GM21717 (cell line): ENCODE measurements at regions not wholly inside any gene's neighbourhood (a gene's known extent, or its start where the extent isn't known, plus 50 kb on each side); places are given as distances from the start of the nearest gene placed in this dataset.

Experiments used
- ATAC-seq: cut with Tn5 transposase; IDR thresholded peaks from one replicate; pipeline ENCODE4 v1.9.1; 2021; ENCODE audit warnings: mild to moderate bottlenecking, moderate library complexity; ENCODE audit not compliant: unreplicated experiment

DNA sequence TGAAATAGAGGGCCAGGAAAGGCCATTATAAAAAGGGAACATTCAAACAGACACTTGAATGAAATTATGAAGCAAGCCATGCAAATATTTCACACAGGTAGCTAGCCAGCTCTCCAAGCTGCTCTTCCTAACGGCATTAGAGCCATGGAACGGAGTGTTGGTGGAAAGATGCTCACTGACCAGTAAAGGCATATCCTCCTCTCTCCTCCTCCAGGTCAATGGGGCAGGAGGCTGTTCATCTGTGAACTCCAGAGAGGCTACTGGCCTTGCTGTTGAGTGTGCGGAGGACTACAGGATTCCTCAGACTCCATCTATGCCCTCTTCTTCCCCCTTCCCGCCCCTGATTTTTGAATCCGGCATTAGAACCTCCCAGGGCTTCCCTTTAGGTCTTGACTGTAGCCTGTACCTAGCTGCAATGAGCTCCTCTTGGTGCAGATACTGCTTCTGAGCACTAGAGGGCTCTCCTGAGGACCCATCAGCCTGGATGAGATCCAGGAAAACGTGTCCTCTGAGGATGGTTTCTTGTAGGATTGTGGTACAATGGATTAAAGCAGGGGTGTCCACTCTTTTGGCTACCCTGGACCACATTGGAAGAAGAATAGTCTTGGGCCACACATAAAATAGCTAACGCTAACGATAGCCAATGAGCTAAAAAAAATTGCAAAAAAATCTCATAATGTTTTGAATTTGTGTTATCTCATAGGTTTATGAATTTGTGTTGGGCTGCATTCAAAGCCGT lies 162.2 kb downstream of the SREK1 start:
- ATAC-seq: peak; percentile 68

- no peak for ATAC-seq
Measured at GRCh38 chr5:66306844-66307315, 162.8 kb downstream of the SREK1 start.

- no peak for ATAC-seq
Measured at GRCh38 chr5:66307647-66308241, 163.6 kb downstream of the SREK1 start.

GRCh38 chr5:66312266-66312665 lies 168.2 kb downstream of the SREK1 start:
- no peak for ATAC-seq

- ATAC-seq: no peak
Measured at GRCh38 chr5:66315784-66316183, 171.7 kb downstream of the SREK1 start.

GRCh38 chr5:66322786-66323528 lies 178.9 kb downstream of the SREK1 start:
- ATAC-seq: no peak

DNA sequence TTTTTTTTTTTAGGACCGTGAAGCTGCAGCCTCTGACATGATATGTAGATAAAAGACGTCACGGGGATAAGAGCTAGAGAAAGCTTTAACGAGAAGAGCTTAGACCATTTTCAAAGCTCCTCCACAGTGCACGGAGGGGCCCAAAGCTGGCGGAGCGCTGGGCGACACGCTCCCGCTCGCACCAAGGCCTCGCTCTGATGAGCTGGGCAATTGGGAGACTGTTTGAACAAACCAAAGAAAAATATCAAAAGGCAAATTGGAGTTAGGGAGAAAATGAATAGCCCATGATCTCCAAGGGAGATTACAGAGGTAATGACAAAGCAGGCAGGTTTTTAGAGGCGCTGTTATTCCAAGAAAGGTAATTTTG lies 179.4 kb downstream of the SREK1 start:
- ATAC-seq: no peak

GRCh38 chr5:66324357-66324756 lies 180.3 kb downstream of the SREK1 start:
- ATAC-seq: no peak

GRCh38 chr5:66326276-66326675 lies 182.2 kb downstream of the SREK1 start:
- no peak for ATAC-seq

GRCh38 chr5:66327008-66327407 lies 182.9 kb downstream of the SREK1 start:
- ATAC-seq: no peak

GRCh38 chr5:66329078-66329477 lies 185.0 kb downstream of the SREK1 start:
- no peak for ATAC-seq

DNA sequence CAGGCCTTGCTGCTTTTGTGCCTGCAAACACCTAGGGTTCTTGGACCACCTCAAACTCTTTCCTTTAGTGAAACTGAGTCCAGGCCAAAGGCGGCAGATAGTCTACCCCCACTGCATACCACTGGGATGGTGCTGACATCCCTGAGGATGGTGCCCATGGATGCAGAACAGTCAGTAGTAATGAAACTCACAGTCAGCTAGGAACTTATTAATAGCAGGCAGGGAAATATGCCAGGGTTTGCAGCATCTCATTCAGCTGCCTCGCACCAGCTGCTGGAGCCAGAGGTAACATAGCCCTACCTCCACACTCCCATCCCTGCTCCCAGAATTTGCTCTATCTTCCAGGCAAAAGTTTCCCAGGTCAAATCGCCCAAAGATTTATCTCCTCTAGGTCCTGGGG lies 189.1 kb downstream of the SREK1 start:
- no peak for ATAC-seq

DNA sequence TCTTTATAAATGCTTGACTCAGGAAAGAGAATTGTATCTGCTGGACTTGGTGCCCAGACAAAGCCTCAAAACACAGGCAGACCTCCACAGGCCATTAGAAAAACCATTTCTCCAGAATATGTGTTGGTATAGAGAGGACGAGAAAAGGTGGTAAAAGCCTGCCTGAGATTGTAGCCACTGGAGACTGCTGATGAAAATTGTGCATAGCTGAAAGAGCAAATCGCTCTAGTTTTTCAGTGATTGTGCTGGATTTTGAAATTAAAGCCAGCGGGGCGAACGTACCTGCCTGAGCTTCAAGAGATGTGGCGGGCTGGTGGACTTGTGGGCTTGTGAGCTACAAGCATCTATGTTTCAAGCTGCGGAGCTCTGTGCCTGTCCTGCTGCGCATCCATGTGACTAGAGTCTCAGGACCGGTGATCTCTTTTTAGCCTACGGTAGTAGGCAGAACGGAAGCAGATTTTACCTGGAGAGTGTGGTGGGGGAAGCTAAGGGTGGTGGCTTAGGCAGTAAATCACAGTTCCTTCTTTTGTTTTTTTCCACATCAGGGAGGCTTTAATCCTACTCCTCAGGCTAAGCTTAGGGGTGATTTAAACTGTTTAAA lies 193.6 kb downstream of the SREK1 start:
- ATAC-seq: no peak

DNA sequence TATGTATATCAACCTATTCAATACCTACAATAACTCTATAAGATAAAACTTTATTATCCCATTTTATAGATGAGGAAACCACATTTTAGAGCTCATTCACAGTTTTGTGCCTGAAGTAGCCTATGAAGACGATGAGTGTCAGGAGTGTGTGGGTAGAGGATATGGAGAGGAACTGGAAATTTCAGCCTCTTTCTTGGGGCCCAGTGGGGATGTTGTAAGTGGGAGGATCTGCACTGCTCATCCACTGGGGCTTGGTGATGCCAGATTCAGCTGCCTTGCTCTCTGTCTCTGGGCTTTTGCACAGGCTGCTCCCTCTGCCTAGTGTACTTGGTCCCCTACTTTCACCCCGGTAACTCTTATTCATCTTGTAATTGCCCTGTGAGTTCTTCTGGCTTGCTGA lies 194.7 kb downstream of the SREK1 start:
- no peak for ATAC-seq

GRCh38 chr5:66339896-66340295 lies 195.8 kb downstream of the SREK1 start:
- ATAC-seq: no peak

GRCh38 chr5:66340786-66341185 lies 196.7 kb downstream of the SREK1 start:
- ATAC-seq: no peak

GRCh38 chr5:66342341-66342880 lies 198.3 kb downstream of the SREK1 start:
- no peak for ATAC-seq

DNA sequence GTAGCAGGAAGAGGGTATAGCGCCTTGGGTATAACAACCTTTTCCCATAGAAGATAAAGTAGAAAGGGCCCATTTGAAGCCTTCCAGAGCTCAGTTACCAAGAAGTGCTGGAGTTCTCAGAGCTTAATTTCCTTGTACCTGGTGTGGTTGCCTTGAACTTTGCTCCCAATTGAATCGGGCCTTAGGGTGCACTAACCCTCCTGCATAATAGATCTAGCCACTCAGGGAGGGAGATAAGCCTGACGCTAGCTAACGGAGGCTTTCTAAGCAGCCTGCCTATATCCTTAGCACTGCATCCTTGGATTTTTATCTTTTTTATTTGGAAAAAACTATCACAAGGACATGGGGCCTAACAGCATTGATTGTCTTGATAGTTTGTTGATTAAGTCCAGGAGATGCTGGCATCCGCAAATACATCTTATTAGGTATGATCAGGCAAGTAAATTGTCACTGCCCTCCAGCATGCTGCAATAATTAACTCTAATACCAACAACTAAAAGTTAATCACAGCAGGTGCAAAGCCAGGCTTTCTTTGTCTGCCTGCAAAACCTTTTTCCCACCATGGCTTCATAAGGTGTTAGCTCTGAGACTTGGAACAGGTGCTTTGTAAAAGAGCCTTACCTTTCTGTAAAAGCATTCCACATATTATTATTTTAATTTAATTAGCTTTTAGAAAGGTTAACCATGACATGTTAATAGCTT lies 199.4 kb downstream of the SREK1 start:
- ATAC-seq: no peak

DNA sequence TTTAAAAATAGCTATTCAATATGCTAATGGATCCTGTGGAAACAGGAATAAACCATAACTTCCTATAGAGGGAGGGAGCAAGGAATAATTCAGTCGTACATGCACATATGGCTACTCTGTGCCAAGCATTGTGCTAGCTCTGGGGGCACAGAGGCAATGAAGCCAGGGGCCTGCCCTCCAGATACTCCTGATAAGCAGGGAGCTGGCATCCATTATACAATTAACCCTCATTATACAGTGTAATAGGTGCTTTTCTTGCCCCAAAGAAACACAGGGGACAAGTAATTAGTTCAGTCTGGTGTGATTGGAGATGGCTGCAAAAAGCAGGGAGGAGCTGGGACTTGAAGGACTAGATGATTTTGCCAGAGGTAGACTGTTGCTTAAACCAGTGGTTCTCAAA lies 200.4 kb downstream of the SREK1 start:
- no peak for ATAC-seq

- no peak for ATAC-seq
Measured at GRCh38 chr5:66345281-66345680, 201.2 kb downstream of the SREK1 start.

DNA sequence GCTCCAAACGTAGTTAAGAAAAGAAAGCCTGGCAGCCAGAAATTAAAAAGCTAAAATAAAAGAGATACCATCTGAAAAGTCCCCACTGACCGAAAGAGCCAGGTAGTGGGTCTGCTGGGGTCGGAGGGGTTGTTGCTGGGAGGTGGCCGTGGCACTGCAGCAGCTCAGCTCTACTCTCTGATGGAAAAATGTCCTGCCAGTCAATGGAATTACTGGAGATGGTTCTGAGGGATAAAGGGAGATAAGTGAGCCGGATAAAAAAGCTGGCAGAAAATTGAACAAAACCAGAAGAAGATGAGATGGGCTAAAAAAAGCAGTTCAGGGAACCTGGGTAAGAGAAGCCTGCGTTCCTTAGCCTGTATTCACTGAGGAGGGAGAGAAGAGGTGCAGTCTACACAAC lies 202.8 kb downstream of the SREK1 start:
- no peak for ATAC-seq
